Ishikawa (cell line): ENCODE measurements at regions not wholly inside any gene's neighbourhood (a gene's known extent, or its start where the extent isn't known, plus 50 kb on each side); places are given as distances from the start of the nearest gene placed in this dataset.

Source experiments
- CEBPB ChIP-seq: IDR thresholded peaks from 2 replicates; pipeline ENCODE4 v1.6.1; 2012
- CREB1 ChIP-seq: IDR thresholded peaks from 2 replicates; pipeline ENCODE4 v1.6.1; 2012; ENCODE audit warnings: low read depth
- EGR1 ChIP-seq: IDR thresholded peaks from 2 replicates; pipeline ENCODE4 v1.6.1; 2012
- EP300 ChIP-seq: IDR thresholded peaks from 2 replicates; pipeline ENCODE4 v1.6.1; 2012; ENCODE audit warnings: borderline replicate concordance
- FOXM1 ChIP-seq: IDR thresholded peaks from 2 replicates; pipeline ENCODE4 v1.6.1; 2012; ENCODE audit warnings: low read depth, borderline replicate concordance
- MAX ChIP-seq: IDR thresholded peaks from 2 replicates; pipeline ENCODE4 v1.6.1; 2012
- RAD21 ChIP-seq: IDR thresholded peaks from 2 replicates; pipeline ENCODE4 v1.6.1; 2012; ENCODE audit warnings: low read depth
- REST ChIP-seq: IDR thresholded peaks from 2 replicates; pipeline ENCODE4 v1.6.1; 2012; ENCODE audit warnings: low read depth, mild to moderate bottlenecking
- TAF1 ChIP-seq: IDR thresholded peaks from 2 replicates; pipeline ENCODE4 v1.6.1; 2012; ENCODE audit warnings: low read depth, mild to moderate bottlenecking
- YY1 ChIP-seq: IDR thresholded peaks from 2 replicates; pipeline ENCODE4 v1.6.1; 2012; ENCODE audit warnings: low read depth
- ZBTB7A ChIP-seq: IDR thresholded peaks from 2 replicates; pipeline ENCODE4 v1.6.1; 2012; ENCODE audit warnings: low read depth

GRCh38 chr2:51553476-51553875 lies 521.5 kb upstream of the NRXN1 start:
- TF ChIP-seq FOXM1 = no peak
- TF ChIP-seq ZBTB7A = no peak
- no peak for TF ChIP-seq RAD21
- TF ChIP-seq CREB1 = no peak
- no peak for TF ChIP-seq TAF1
- TF ChIP-seq REST = no peak
- no peak for TF ChIP-seq MAX
- no peak for TF ChIP-seq EP300
- no peak for TF ChIP-seq YY1
- TF ChIP-seq CEBPB = no peak
- TF ChIP-seq EGR1 = no peak
